Breast epithelium (tissue), 4 donors: ENCODE measurements at regions not wholly inside any gene's neighbourhood (a gene's known extent, or its start where the extent isn't known, plus 50 kb on each side); places are given as distances from the start of the nearest gene placed in this dataset.

Experiments used
- DNase-seq, 2 donors: peaks; one replicate each; pipeline ENCODE4 v3.0.0-alpha.2; 2019; ENCODE audit warnings: low spot score in 2 of 2
- H3K27ac ChIP-seq, 2 donors: fragments of 200-600 bp; sonication (generic) in 1 of 2; one replicate each; pipeline ENCODE4 v1.5.1; 2016 to 2019; ENCODE audit warnings: mild to moderate bottlenecking in 1 of 2
- H3K27me3 ChIP-seq, 2 donors: fragments of 200-600 bp; sonication (generic) in 1 of 2; one replicate each; pipeline versions ENCODE4 v1.5.1 to v1.6.0; 2017 to 2019; ENCODE audit warnings: control low read depth in 1 of 2, mild to moderate bottlenecking in 1 of 2
- H3K36me3 ChIP-seq: fragments of 200-600 bp; one replicate; pipeline ENCODE4 v1.5.1; 2019
- H3K4me1 ChIP-seq, 2 donors: fragments of 200-600 bp; sonication (generic); one replicate each; pipeline ENCODE4 v1.5.1; 2016 to 2019; ENCODE audit warnings: control low read depth in 1 of 2
- H3K4me3 ChIP-seq, 3 donors: fragments of 200-600 bp; sonication (generic); 1 replicate in 2 of 3; 2 replicates in 1 of 3; pipeline ENCODE4 v1.5.1; 2016 to 2019; ENCODE audit warnings: mild to moderate bottlenecking in 3 of 3, moderate library complexity in 2 of 3
- H3K9me3 ChIP-seq, 2 donors: fragments of 200-600 bp; sonication (generic) in 1 of 2; one replicate each; pipeline ENCODE4 v1.5.1; 2016 to 2019; ENCODE audit warnings: control low read depth in 1 of 2
- POLR2A ChIP-seq: fragments of 450-650 bp; IDR thresholded peaks from one replicate; pipeline ENCODE4 v1.6.1; 2016; ENCODE audit warnings: antibody characterized with exemption, mild to moderate bottlenecking, moderate library complexity
- POLR2AphosphoS5 ChIP-seq, 3 donors: sonication (generic); formaldehyde crosslinking; IDR thresholded peaks; one replicate each; pipeline ENCODE4 v1.6.1; 2017; ENCODE audit warnings: antibody characterized with exemption in 3 of 3
- intact Hi-C: fragments of 100-400 bp; cut with DNase I; formaldehyde crosslinking; loops from one replicate; pipeline ENCODE4 v1.15.1; 2023; ENCODE audit warnings: low total_unique reads
- TF ChIP-seq, protein P1 (sequence below), 3 donors: fragments of 450-650 bp; IDR thresholded peaks; one replicate each; pipeline ENCODE4 v1.5.1; 2016 to 2017; ENCODE audit warnings: antibody characterized with exemption in 3 of 3, mild to moderate bottlenecking in 3 of 3, moderate library complexity in 3 of 3

DNA sequence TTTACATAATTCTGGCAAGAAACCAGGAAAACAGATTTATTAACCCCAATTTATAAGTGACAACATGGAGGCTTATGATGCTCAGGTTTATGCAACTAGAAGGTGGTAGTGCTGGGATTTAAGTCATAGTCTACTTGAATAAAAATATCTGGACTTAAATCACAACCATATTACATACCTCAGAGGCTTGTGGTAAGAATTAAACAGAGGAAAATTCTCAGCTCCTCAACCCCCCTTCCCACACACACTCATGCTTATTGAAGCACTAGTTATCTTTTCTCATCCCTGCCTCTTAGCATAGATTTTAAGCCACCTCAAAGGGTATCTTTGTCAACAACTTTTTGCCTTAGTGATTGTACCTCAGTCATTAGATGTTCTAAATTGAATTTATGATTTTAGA is 731.0 kb downstream of the PRELID2 start:
- Histone ChIP-seq H3K36me3 (no peaks in the 10 kb centered on the region), H3K4me1 (no peaks in the 10 kb centered on the region), H3K27ac (no peak overlapping the region), H3K4me3 (no peak overlapping the region), H3K9me3 (no peaks in the 10 kb centered on the region), H3K27me3 (no peaks in the 10 kb centered on the region)
- TF ChIP-seq, protein P1, sequence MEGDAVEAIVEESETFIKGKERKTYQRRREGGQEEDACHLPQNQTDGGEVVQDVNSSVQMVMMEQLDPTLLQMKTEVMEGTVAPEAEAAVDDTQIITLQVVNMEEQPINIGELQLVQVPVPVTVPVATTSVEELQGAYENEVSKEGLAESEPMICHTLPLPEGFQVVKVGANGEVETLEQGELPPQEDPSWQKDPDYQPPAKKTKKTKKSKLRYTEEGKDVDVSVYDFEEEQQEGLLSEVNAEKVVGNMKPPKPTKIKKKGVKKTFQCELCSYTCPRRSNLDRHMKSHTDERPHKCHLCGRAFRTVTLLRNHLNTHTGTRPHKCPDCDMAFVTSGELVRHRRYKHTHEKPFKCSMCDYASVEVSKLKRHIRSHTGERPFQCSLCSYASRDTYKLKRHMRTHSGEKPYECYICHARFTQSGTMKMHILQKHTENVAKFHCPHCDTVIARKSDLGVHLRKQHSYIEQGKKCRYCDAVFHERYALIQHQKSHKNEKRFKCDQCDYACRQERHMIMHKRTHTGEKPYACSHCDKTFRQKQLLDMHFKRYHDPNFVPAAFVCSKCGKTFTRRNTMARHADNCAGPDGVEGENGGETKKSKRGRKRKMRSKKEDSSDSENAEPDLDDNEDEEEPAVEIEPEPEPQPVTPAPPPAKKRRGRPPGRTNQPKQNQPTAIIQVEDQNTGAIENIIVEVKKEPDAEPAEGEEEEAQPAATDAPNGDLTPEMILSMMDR (IDR thresholded peaks at IDR 0.05), result no peak
- intact Hi-C loops, result no loop called here
- DNase-seq, result no peak

DNA sequence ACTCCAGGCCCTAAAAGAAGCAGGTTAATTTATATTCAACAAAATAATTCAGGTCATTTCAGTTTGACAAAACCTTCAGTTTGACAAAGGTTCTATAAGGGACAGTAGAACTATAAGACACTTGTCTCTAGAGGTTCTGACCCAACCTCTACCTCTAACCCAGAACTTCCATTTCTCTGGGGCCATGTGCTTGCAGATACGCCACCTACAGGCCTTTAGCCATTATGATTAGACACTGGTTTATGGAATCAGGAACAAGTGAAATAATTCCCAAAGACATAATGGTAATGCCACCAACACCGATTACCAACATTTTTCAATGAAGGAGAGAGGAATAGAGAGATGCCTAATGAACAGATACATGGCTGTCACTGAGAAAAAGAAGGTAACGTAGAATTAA is 733.9 kb downstream of the PRELID2 start:
- Histone ChIP-seq H3K4me1 (no peaks in the 10 kb centered on the region), H3K27me3 (no peaks in the 10 kb centered on the region), H3K36me3 (no peaks in the 10 kb centered on the region), H3K27ac (no peak overlapping the region), H3K9me3 (no peaks in the 10 kb centered on the region), H3K4me3 (no peak overlapping the region)
- intact Hi-C loops, result no loop called here
- no peak for DNase-seq
- TF ChIP-seq POLR2AphosphoS5 (IDR thresholded peaks at IDR 0.05) (no peak), POLR2A (no peak)
- TF ChIP-seq, protein P1 (IDR thresholded peaks at IDR 0.05), result no peak

DNA sequence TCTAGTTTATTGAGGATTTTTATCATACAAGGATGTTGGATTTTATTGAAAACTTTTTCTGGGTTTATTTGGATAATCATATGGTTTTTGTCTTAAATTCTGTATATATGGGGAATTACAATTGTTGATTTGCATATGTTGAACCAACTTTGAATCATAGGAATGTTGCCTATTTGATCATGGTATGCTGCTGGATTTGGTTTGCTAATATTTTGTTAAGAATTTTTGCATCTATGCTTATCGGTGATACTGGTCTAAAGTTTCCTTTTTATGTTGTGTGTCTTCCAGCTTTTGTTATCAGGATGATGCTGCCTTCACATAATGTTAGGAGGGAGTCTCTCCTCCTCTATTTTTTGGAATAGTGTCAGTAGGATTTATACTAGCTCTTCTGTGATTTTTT is 745.0 kb downstream of the PRELID2 start:
- DNase-seq, result no peak
- TF ChIP-seq, protein P1 (IDR thresholded peaks at IDR 0.05), result no peak
- TF ChIP-seq POLR2AphosphoS5 (IDR thresholded peaks at IDR 0.05) (no peak), POLR2A (no peak)
- Histone ChIP-seq H3K4me1 (no peaks in the 10 kb centered on the region), H3K27me3 (no peaks in the 10 kb centered on the region), H3K4me3 (no peak overlapping the region), H3K9me3 (no peaks in the 10 kb centered on the region), H3K27ac (no peak overlapping the region), H3K36me3 (no peaks in the 10 kb centered on the region)
- intact Hi-C loops, result no loop called here

DNA sequence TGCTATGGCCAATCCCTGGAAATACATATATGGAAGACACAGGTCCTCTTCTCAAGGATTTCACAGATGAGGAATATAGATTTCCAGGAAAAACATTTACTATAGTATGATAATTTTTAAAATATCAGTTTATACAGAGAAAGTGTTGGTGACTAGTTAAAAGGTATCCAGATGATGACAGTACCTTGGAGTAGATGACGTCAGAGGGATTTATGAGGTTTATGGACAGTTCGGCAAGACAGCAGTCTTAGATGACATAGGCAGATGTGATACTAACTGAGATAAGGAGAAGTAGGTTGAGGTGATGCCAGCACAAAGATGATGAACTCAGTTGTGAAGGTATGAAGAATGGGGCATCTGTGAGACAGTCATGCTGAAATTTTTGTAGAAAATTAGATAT is 750.3 kb downstream of the PRELID2 start:
- TF ChIP-seq POLR2A (no peak), POLR2AphosphoS5 (IDR thresholded peaks at IDR 0.05) (no peak)
- TF ChIP-seq, protein P1 (IDR thresholded peaks at IDR 0.05), result no peak
- H3K9me3 ChIP-seq, result no peaks in the 10 kb centered on the region
- no peak for DNase-seq
- no peaks in the 10 kb centered on the region for H3K36me3 ChIP-seq
- H3K4me1 ChIP-seq, result no peaks in the 10 kb centered on the region
- no peak overlapping the region for H3K4me3 ChIP-seq
- no peaks in the 10 kb centered on the region for H3K27me3 ChIP-seq
- intact Hi-C loops, result no loop called here
- no peak overlapping the region for H3K27ac ChIP-seq

DNA sequence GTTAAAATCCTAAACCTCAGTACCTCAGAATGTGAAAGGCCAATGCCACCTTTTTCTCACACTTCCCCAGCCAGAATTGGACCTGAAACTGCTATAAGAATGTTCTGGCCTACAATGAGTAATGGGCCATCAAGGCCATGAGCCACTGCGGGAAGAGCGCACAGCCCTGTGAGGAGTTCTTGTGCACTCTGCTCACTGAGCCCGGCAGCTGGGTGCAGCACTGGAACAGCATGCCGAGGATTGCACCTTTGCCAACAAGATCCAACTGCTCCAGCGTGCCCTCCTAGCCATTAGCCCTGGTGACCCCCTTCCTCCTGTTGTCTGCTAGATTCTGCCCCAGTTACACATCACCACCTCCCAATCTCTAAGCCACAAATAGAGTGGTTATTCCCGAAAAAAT is 758.1 kb downstream of the PRELID2 start:
- TF ChIP-seq POLR2AphosphoS5 (IDR thresholded peaks at IDR 0.05) (no peak), POLR2A (no peak)
- TF ChIP-seq, protein P1 (IDR thresholded peaks at IDR 0.05), result no peak
- Histone ChIP-seq H3K4me1 (no peaks in the 10 kb centered on the region), H3K9me3 (no peaks in the 10 kb centered on the region), H3K36me3 (no peaks in the 10 kb centered on the region), H3K27me3 (no peaks in the 10 kb centered on the region), H3K27ac (no peak overlapping the region), H3K4me3 (no peak overlapping the region)
- DNase-seq, result no peak
- intact Hi-C loops, result no loop called here
